Cardiac muscle cell (in vitro differentiated cells and primary cell): ENCODE measurements at regions not wholly inside any gene's neighbourhood (a gene's known extent, or its start where the extent isn't known, plus 50 kb on each side); places are given as distances from the start of the nearest gene placed in this dataset.

Source experiments
- DNase-seq, 2 donors: peaks; one replicate each; pipeline versions ENCODE4 v3.0.0 to v3.0.0-alpha.2; 2010 to 2017; ENCODE audit warnings: low read depth in 1 of 2, low spot score in 1 of 2
- H3K27ac ChIP-seq: fragments of 200-600 bp; sonication (generic); 2 replicates; pipeline ENCODE4 v1.5.1; 2016
- H3K27me3 ChIP-seq: fragments of 200-600 bp; sonication (generic); 2 replicates; pipeline ENCODE4 v1.6.0; 2016; ENCODE audit warnings: control low read depth
- H3K36me3 ChIP-seq: fragments of 200-600 bp; sonication (generic); 2 replicates; pipeline ENCODE4 v1.5.1; 2016; ENCODE audit warnings: control low read depth
- H3K4me1 ChIP-seq: fragments of 200-600 bp; sonication (generic); 2 replicates; pipeline ENCODE4 v1.8.1; 2017; ENCODE audit warnings: low read depth, mild to moderate bottlenecking, mixed run types
- H3K4me3 ChIP-seq: fragments of 200-600 bp; sonication (generic); 2 replicates; pipeline ENCODE4 v1.5.1; 2016; ENCODE audit warnings: mild to moderate bottlenecking
- H3K9me3 ChIP-seq: fragments of 200-600 bp; sonication (generic); 2 replicates; pipeline ENCODE4 v1.5.1; 2017; ENCODE audit warnings: low read depth, mild to moderate bottlenecking, control low read depth
- CTCF ChIP-seq: IDR thresholded peaks from 2 replicates; pipeline ENCODE4 v1.5.1; 2012; ENCODE audit warnings: low read depth, mild to moderate bottlenecking, low read length

GRCh38 chr5:109971968-109972367, 282.2 kb downstream of the MAN2A1 start:
- TF ChIP-seq CTCF = no peak
- H3K27ac ChIP-seq = no peak overlapping the region
- peaks cover 72% of the 10 kb centered on the region for H3K27me3 ChIP-seq
- no peaks in the 10 kb centered on the region for H3K9me3 ChIP-seq
- no peak for DNase-seq
- H3K36me3 ChIP-seq = no peaks in the 10 kb centered on the region
- no peak overlapping the region for H3K4me3 ChIP-seq
- no peaks in the 10 kb centered on the region for H3K4me1 ChIP-seq

- no peaks in the 10 kb centered on the region for H3K9me3 ChIP-seq
- no peaks in the 10 kb centered on the region for H3K4me1 ChIP-seq
- H3K27ac ChIP-seq = no peak overlapping the region
- DNase-seq = no peak
- H3K4me3 ChIP-seq = no peak overlapping the region
- no peak for TF ChIP-seq CTCF
- no peaks in the 10 kb centered on the region for H3K36me3 ChIP-seq
- H3K27me3 ChIP-seq = peaks cover 1% of the 10 kb centered on the region
Observed at GRCh38 chr5:109981979-109982378, 292.3 kb downstream of the MAN2A1 start.

GRCh38 chr5:109982966-109983534, 293.3 kb downstream of the MAN2A1 start:
- no peaks in the 10 kb centered on the region for H3K36me3 ChIP-seq
- H3K4me1 ChIP-seq = peaks cover 3% of the 10 kb centered on the region
- H3K4me3 ChIP-seq = no peak overlapping the region
- peak in 1 of 2 donors; percentile 8 for DNase-seq
- no peaks in the 10 kb centered on the region for H3K27me3 ChIP-seq
- no peak overlapping the region for H3K27ac ChIP-seq
- H3K9me3 ChIP-seq = no peaks in the 10 kb centered on the region
- no peak for TF ChIP-seq CTCF

- no peak for TF ChIP-seq CTCF
- no peak overlapping the region for H3K4me3 ChIP-seq
- H3K27me3 ChIP-seq = no peaks in the 10 kb centered on the region
- H3K9me3 ChIP-seq = no peaks in the 10 kb centered on the region
- H3K36me3 ChIP-seq = no peaks in the 10 kb centered on the region
- DNase-seq = no peak
- peaks cover 4% of the 10 kb centered on the region for H3K4me1 ChIP-seq
- H3K27ac ChIP-seq = no peak overlapping the region
Observed at GRCh38 chr5:109986726-109987125, 297.0 kb downstream of the MAN2A1 start.

DNA sequence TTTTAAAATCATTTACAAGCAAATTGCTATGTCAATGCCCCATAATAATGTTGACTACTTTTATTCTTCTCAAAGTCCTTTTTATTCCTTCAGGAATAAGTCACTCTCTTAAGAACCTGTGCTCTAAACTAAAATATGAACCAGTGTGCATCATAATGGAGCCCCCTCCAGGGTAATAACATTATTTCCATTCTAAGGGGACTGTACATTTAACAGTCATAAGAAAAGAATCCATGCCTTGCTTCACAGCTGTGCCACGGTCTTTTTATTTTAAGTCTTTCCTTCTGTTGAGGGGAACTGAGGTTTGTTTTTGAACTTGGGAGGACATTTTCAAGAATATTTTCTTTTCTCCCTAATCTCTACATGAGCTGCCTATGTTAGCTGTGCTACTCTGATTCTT, 297.6 kb downstream of the MAN2A1 start:
- no peaks in the 10 kb centered on the region for H3K27me3 ChIP-seq
- no peak for TF ChIP-seq CTCF
- H3K27ac ChIP-seq = no peak overlapping the region
- H3K36me3 ChIP-seq = no peaks in the 10 kb centered on the region
- DNase-seq = peak in 1 of 2 donors; percentile 6
- H3K4me1 ChIP-seq = peaks cover 4% of the 10 kb centered on the region
- no peak overlapping the region for H3K4me3 ChIP-seq
- no peaks in the 10 kb centered on the region for H3K9me3 ChIP-seq
